SW480 (cell line): ENCODE measurements at regions not wholly inside any gene's neighbourhood (a gene's known extent, or its start where the extent isn't known, plus 50 kb on each side); places are given as distances from the start of the nearest gene placed in this dataset.
A peak's percentile ranks its signal among the peaks of the same experiment; 100 is the strongest.
"Not testable (repeated sequence)": the region's sequence is repeated elsewhere in the genome, so short reads cannot be mapped to it uniquely, and the experiment has no call there.

Experiments
- DNase-seq: peaks from one replicate; pipeline ENCODE4 v3.0.0-alpha.2; 2016; ENCODE audit warnings: low spot score

- peak; percentile 48 for DNase-seq
Observed at GRCh38 chr9:100714372-100715099, 136.7 kb downstream of the CAVIN4 start.

GRCh38 chr9:100715100-100715380 is 137.2 kb downstream of the CAVIN4 start:
- no peak for DNase-seq

- DNase-seq: no peak
Observed at GRCh38 chr9:100718717-100719116, 140.8 kb downstream of the CAVIN4 start.

GRCh38 chr9:100720922-100721321 is 143.0 kb downstream of the CAVIN4 start:
- DNase-seq: no peak

- DNase-seq: no peak
Observed at GRCh38 chr9:100724886-100725285, 147.0 kb downstream of the CAVIN4 start.

GRCh38 chr9:100725371-100725770 is 147.5 kb downstream of the CAVIN4 start:
- no peak for DNase-seq

- no peak for DNase-seq
Observed at GRCh38 chr9:100729336-100729895, 151.5 kb downstream of the CAVIN4 start.

GRCh38 chr9:100730086-100730485 is 152.2 kb downstream of the CAVIN4 start:
- no peak for DNase-seq

GRCh38 chr9:100731038-100731556 is 153.2 kb downstream of the CAVIN4 start:
- DNase-seq: no peak

GRCh38 chr9:100731557-100731956 is 153.7 kb downstream of the CAVIN4 start:
- DNase-seq: no peak

- peak; percentile 29 for DNase-seq
Observed at GRCh38 chr9:100739208-100739607, 161.3 kb downstream of the CAVIN4 start.

GRCh38 chr9:100739666-100740065 is 161.8 kb downstream of the CAVIN4 start:
- DNase-seq: peak; percentile 40

- DNase-seq: not testable (repeated sequence)
Observed at GRCh38 chr9:100748930-100749329, 171.1 kb downstream of the CAVIN4 start.

- no peak for DNase-seq
Observed at GRCh38 chr9:100756217-100756616, 178.3 kb downstream of the CAVIN4 start.

- no peak for DNase-seq
Observed at GRCh38 chr9:100759215-100759614, 181.3 kb downstream of the CAVIN4 start.

GRCh38 chr9:100761276-100761802 is 183.5 kb downstream of the CAVIN4 start:
- no peak for DNase-seq

GRCh38 chr9:100774326-100774725 is 196.4 kb downstream of the CAVIN4 start:
- no peak for DNase-seq

- DNase-seq: no peak
Observed at GRCh38 chr9:100774962-100775361, 197.1 kb downstream of the CAVIN4 start.

- DNase-seq: no peak
Observed at GRCh38 chr9:100775912-100776311, 198.0 kb downstream of the CAVIN4 start.

GRCh38 chr9:100784755-100785154 is 206.9 kb downstream of the CAVIN4 start:
- no peak for DNase-seq

GRCh38 chr9:100785946-100786345 is 208.1 kb downstream of the CAVIN4 start:
- DNase-seq: no peak

- DNase-seq: no peak
Observed at GRCh38 chr9:100794738-100795269, 216.9 kb downstream of the CAVIN4 start.

- no peak for DNase-seq
Observed at GRCh38 chr9:100803956-100804355, 224.6 kb upstream of the PLPPR1 start.
